HG03565 (cell line): ENCODE measurements at regions not wholly inside any gene's neighbourhood (a gene's known extent, or its start where the extent isn't known, plus 50 kb on each side); places are given as distances from the start of the nearest gene placed in this dataset.

ENCODE experiments used
- ATAC-seq: cut with Tn5 transposase; IDR thresholded peaks from one replicate; pipeline ENCODE4 v1.9.1; 2021; ENCODE audit warnings: mild to moderate bottlenecking, moderate library complexity; ENCODE audit not compliant: unreplicated experiment

GRCh38 chr3:77837456-77838025 is 797.6 kb downstream of the ROBO2 start:
- no peak for ATAC-seq

DNA sequence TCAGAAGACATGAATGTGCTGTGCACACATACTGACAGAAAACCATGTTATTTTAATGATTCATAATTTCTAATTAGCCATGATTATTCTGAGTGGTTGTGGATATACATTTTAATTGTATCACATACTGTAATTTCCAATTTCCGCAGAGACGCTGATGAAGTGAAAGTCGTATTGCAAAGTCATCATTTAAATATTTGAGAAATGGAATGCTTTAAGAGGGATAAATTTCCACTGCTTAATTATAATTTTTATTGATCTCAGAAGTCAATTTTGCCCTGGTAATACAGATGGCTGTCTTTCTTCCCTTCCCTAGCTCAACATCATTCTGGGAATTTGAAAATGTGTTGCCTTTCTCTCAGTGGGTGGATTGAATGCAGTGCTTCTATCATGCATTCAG is 819.3 kb downstream of the ROBO2 start:
- no peak for ATAC-seq

- ATAC-seq: no peak
These were observed 828.8 kb downstream of the ROBO2 start for GRCh38 chr3:77868725-77869124.

GRCh38 chr3:77869423-77869822 is 829.5 kb downstream of the ROBO2 start:
- ATAC-seq: no peak

DNA sequence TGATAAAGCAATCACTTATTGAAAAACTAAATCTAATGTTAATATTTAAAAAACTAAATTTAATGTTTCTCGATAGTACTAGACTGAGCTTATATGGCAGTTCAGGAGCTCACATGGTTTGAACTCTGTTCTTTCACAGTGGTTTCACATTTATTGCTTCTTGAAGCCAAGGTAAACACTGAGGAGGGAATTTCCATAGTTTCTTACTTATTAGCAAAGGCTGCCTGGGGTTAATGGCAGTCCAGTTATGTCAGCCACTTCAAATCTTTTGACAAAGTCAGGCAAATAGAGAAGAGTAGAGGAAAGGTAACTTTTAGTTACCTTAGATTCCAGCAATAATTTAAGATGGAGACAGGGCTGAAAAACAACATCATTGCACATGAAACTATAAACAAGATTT is 831.5 kb downstream of the ROBO2 start:
- no peak for ATAC-seq

DNA sequence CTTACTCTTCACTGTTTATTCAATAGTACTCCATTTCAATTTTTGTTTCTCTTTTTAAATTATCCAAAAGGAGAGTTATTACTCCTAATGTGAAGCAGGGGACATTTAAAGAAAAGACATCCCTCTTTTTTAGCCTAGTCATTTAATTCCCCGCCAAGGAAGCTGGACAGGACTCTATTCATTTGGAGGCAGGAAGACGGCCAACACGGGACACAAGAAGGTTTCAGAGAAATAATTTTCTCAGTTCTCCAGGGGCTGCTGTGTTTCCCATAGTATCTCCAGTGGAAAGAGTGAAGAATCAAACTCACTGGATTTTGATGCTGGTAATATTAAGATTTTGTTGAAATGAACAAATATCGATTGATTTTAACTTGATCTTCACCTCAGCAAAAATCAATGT is 833.7 kb downstream of the ROBO2 start:
- no peak for ATAC-seq

DNA sequence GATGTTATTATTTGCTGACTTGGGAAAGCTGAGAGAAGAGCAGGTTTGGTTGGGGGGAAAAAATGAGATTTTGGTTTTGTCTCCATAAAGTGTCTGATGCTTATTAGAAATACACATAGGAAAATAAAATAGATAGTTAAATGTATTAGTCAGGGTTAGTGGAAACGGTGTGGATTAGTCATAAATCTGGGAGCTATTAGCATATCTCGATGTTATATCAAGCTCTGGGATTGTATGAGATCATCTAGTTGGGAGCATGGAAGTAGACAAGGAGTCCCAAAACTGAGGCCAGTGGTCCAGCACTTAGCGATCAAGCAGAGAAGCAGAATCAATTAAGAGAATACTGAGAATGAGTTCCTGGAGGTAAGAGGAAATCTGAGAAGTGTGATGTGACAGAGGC is 845.5 kb downstream of the ROBO2 start:
- no peak for ATAC-seq

GRCh38 chr3:77887611-77888010 is 847.7 kb downstream of the ROBO2 start:
- no peak for ATAC-seq

DNA sequence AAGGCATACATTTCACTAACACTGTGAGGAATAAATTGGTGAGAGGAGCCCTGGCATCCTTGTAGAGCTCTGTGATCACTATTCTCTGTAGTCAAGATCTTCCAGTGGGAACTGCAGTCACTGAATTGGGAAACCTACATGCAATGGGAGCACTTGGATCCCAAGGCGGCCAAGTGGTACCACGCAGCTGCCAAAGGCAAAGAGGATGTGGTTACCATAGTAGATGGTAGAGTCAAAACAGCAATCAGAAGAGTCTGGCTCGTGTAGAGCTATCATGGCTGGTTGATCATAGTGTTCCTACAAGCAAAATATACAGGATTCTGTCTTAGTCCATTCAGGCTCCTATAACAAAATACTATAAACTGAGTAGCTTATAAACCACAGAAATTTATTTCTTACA is 849.7 kb downstream of the ROBO2 start:
- ATAC-seq: no peak

DNA sequence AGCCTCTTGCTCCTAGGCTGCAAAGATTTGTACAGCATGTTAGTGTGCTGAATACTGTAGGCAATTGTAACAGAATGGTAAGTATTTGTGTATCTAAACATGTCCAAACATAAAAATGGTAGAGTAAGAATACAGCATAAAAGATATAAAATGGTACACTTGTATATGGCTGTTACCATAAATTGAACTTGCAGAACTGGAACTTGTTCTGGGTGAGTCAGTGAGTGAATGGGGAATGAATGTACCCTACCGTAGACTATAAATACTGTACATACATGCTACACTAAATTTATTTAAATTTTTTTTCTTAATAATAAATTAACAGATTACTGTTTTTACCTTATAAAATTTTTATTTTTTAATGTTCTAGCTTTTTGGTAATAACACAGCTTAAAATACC is 858.7 kb downstream of the ROBO2 start:
- no peak for ATAC-seq

DNA sequence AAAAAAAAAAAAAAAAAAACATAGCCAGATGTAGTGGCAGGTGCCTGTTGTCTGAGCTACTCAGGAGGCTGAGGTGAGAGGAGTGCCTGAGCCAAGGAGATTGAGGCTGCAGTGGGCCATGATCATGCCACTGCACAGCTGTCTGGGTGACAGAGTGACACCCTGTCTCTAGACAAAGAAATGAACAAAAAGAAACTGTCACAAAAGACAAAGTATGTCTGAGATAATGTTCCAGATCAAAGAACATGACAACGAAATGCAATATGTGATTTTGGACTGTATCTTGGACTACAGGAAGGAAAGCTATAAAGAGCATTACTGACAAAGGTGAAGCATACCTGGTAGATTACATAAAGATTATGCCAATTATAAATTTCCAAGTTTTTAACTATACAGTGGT is 862.8 kb downstream of the ROBO2 start:
- ATAC-seq: no peak

DNA sequence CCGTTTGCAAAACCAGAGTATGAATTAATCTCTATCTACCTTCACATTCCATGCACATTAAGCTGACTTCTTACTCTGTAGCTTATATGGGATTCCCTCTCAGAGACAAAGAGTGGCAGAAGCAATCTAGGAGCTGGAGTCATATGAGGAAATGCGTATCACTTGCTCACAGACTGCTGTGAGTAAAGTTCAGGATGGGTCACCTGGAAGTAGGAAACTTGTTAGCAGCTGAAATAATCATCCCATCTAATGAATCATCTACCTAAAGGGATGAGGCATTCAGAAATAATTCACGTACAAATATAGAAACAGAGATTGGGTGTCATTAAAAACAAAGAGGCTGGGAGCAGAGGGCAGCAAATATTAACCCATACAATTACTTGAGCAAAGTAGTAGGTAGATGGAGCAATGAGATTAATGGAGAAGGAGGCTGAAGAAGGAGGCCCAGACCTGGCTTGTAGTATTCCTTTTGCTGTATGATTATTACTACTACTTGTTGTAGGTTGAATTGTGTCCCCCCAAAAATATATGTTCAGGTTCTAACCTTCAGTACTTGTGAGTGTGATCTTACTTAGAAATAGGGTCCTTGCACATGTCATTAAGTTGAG is 866.3 kb downstream of the ROBO2 start:
- no peak for ATAC-seq

- ATAC-seq: no peak
These were observed 873.8 kb downstream of the ROBO2 start for GRCh38 chr3:77913524-77914174.

DNA sequence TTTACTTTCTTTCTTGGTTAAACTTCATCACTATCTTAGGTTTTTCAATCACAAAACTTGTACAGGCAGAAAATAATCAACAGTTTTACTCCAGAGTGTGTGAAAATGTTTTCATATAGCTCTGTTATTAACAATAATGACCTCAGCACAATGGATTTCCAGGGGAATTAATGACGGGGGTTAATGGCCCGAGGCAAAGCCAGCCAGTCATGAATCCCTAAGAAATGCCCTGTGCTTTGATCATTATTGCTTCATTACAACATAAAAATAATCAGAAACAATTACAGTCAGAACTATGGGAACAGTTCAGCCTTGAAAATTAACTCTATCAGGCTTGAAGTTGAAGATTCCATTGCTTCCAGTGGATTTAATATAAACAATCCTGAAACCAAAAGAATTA is 875.4 kb downstream of the ROBO2 start:
- ATAC-seq: no peak

GRCh38 chr3:77917225-77917624 is 877.3 kb downstream of the ROBO2 start:
- no peak for ATAC-seq

GRCh38 chr3:77919244-77919643 is 879.3 kb downstream of the ROBO2 start:
- ATAC-seq: no peak

GRCh38 chr3:77931255-77932009 is 891.5 kb downstream of the ROBO2 start:
- ATAC-seq: no peak

- ATAC-seq: no peak
These were observed 893.0 kb downstream of the ROBO2 start for GRCh38 chr3:77932926-77933325.

- no peak for ATAC-seq
These were observed 894.0 kb downstream of the ROBO2 start for GRCh38 chr3:77933926-77934325.

- no peak for ATAC-seq
These were observed 895.5 kb downstream of the ROBO2 start for GRCh38 chr3:77935418-77935817.

GRCh38 chr3:77939726-77940125 is 899.8 kb downstream of the ROBO2 start:
- no peak for ATAC-seq

- no peak for ATAC-seq
These were observed 903.7 kb downstream of the ROBO2 start for GRCh38 chr3:77943598-77943997.
